K562 (cell line): ENCODE measurements at regions not wholly inside any gene's neighbourhood (a gene's known extent, or its start where the extent isn't known, plus 50 kb on each side); places are given as distances from the start of the nearest gene placed in this dataset.

ENCODE experiments used
- ATAC-seq: fragments of 200-7000 bp; cut with Tn5 transposase; 3 replicates; pipeline ENCODE4 v1.9.1; 2020; ENCODE audit warnings: moderate library complexity
- BruUV-seq: library from RNA; stranded (reverse); fragments of 400-500 nt; replicated peaks from 2 replicates; lab custom pipeline; 2021; lab: Mats Ljungman, UMichigan
- CTCF ChIA-PET: fragments of 300-600 bp; formaldehyde crosslinking; extraction: SDS; loops from one replicate; lab custom pipeline; 2021; ENCODE audit warnings: low intra/inter-chr PET ratio; lab: Yijun Ruan, JAX
- POLR2A ChIA-PET: fragments of 300-600, 350-650 bp; sonication (Branson Sonifier 250); formaldehyde crosslinking; extraction: SDS; loops from one replicate; lab custom pipeline; 2021; ENCODE audit warnings: antibody characterized with exemption, inconsistent platforms; lab: Yijun Ruan, JAX
- DNase-seq, 4 experiments: peaks; one replicate each; pipeline versions ENCODE4 v3.0.0 to v3.0.0-alpha.2; 2011 to 2018; ENCODE audit warnings: low spot score in 3 of 4, mixed read lengths in 3 of 4; ENCODE audit errors: extremely low read depth in 1 of 4
- FAIRE-seq: peaks from 2 replicates; lab custom pipeline; 2011; peaks lifted over from hg19 to GRCh38; lab: Jason Lieb, UNC
- H2AFZ ChIP-seq: 2 replicates; pipeline ENCODE4 v1.6.0; 2011; ENCODE audit warnings: low read depth, low read length, control low read depth, inconsistent platforms
- H3K27ac ChIP-seq: fragments of 200-600 bp; 3 replicates; pipeline ENCODE4 v1.8.0; 2011; ENCODE audit warnings: low read depth, mild to moderate bottlenecking, control low read depth, inconsistent platforms, low read length, moderate library complexity, mixed read lengths; ENCODE audit errors: extremely low read depth
- H3K27me3 ChIP-seq, 2 experiments: fragments of 300-600 bp in 1 of 2; 2 replicates in 1 of 2; 3 replicates in 1 of 2; pipeline versions ENCODE4 v1.6.0 to v1.8.0; 2011; ENCODE audit warnings: inconsistent platforms in 2 of 2, low read length in 2 of 2, mild to moderate bottlenecking in 1 of 2, mixed read lengths in 1 of 2, moderate library complexity in 1 of 2; ENCODE audit not compliant: control insufficient read depth in 2 of 2, insufficient read depth in 2 of 2
- H3K36me3 ChIP-seq: fragments of 300-600 bp; 3 replicates; pipeline ENCODE4 v1.8.0; 2011; ENCODE audit warnings: mild to moderate bottlenecking, low read length, inconsistent platforms; ENCODE audit not compliant: control insufficient read depth, insufficient read depth
- H3K4me1 ChIP-seq, 2 experiments: fragments of 200-600 bp in 1 of 2; replicated peaks in 1 of 2; 2 replicates in 1 of 2; 3 replicates in 1 of 2; pipeline versions ENCODE4 v1.5.1 to v1.8.0; 2011; ENCODE audit warnings: inconsistent platforms in 2 of 2, low read length in 2 of 2, mild to moderate bottlenecking in 1 of 2, mixed read lengths in 1 of 2, moderate library complexity in 1 of 2; ENCODE audit not compliant: control insufficient read depth in 2 of 2, insufficient read depth in 2 of 2
- H3K4me2 ChIP-seq: 2 replicates; pipeline ENCODE4 v1.6.1; 2011; ENCODE audit warnings: low read length, control low read depth, inconsistent platforms, mixed read lengths; ENCODE audit not compliant: insufficient read depth
- H3K4me3 ChIP-seq: fragments of 200-600 bp; sonication (generic), shearing (Covaris generic); 2 replicates; pipeline ENCODE4 v1.5.1; 2016; ENCODE audit warnings: control low read depth, inconsistent platforms
- H3K79me2 ChIP-seq: fragments of 200-600 bp; 3 replicates; pipeline ENCODE4 v1.8.0; 2011; ENCODE audit warnings: low read length, inconsistent platforms; ENCODE audit not compliant: control insufficient read depth, insufficient read depth
- H3K9ac ChIP-seq, 2 experiments: 2 replicates each; pipeline versions ENCODE4 v1.6.0 to v1.6.1; 2011; ENCODE audit warnings: low read depth in 2 of 2, low read length in 2 of 2, control low read depth in 1 of 2, inconsistent platforms in 1 of 2, mild to moderate bottlenecking in 1 of 2, mixed read lengths in 1 of 2; ENCODE audit not compliant: insufficient read depth in 1 of 2
- H3K9me1 ChIP-seq: one replicate; pipeline ENCODE4 v1.6.0; 2011; ENCODE audit warnings: inconsistent platforms, mild to moderate bottlenecking, low read length, moderate library complexity; ENCODE audit not compliant: control insufficient read depth, insufficient read depth
- H3K9me3 ChIP-seq: replicated peaks from 2 replicates; pipeline ENCODE4 v1.5.1; 2011; ENCODE audit warnings: low read depth, low read length, inconsistent platforms; ENCODE audit not compliant: control insufficient read depth, insufficient read depth
- H4K20me1 ChIP-seq: replicated peaks from 2 replicates; pipeline ENCODE4 v1.6.1; 2011; ENCODE audit warnings: low read length, inconsistent platforms, mixed read lengths; ENCODE audit not compliant: control insufficient read depth, insufficient read depth
- ERF ChIP-seq: fragments of 450-650 bp; formaldehyde crosslinking; IDR thresholded peaks from 2 replicates; pipeline ENCODE4 v1.4.0; 2020; ENCODE audit warnings: mild to moderate bottlenecking, mixed read lengths
- FOXM1 ChIP-seq, 2 experiments: fragments of 450-650 bp in 1 of 2; sonication (generic) in 1 of 2; formaldehyde crosslinking in 1 of 2; IDR thresholded peaks; 2 replicates each; pipeline versions ENCODE4 v1.6.1 to v1.9.0; 2017 to 2022; ENCODE audit warnings: low read depth in 2 of 2, mild to moderate bottlenecking in 2 of 2, missing genetic modification reagents in 1 of 2, moderate library complexity in 1 of 2
- MXI1 ChIP-seq: IDR thresholded peaks from 2 replicates; pipeline ENCODE4 v1.6.1; 2011; ENCODE audit warnings: low read depth, mild to moderate bottlenecking, improper control_type of control experiment, low read length
- NCOA4 ChIP-seq: fragments of 450-650 bp; IDR thresholded peaks from 2 replicates; pipeline ENCODE4 v1.6.1; 2018; ENCODE audit warnings: mild to moderate bottlenecking; ENCODE audit not compliant: partially characterized antibody
- POLR2AphosphoS5 ChIP-seq: IDR thresholded peaks from 2 replicates; pipeline ENCODE4 v1.6.1; 2011; ENCODE audit warnings: mild to moderate bottlenecking, low read depth, low read length, moderate library complexity; ENCODE audit not compliant: control insufficient read depth, insufficient read depth
- PYGO2 ChIP-seq: fragments of 450-650 bp; IDR thresholded peaks from 2 replicates; pipeline ENCODE4 v1.6.1; 2016; ENCODE audit warnings: mild to moderate bottlenecking, missing genetic modification characterization, moderate library complexity, missing compliant biosample characterization
- ZBTB12 ChIP-seq: fragments of 250-450 bp; sonication (Bioruptor Pico); IDR thresholded peaks from 2 replicates; pipeline ENCODE4 v1.4.0; 2020
- WGBS: fragments of 100-300 bp; shearing (Covaris generic); methylation state at CpG from one replicate; pipeline ENCODE4 v1.1.6; 2016; ENCODE audit warnings: low coverage, mixed read lengths; ENCODE audit not compliant: insufficient coverage; ENCODE audit errors: missing lambda C conversion rate; 5-methylcytosine and 5-hydroxymethylcytosine counted together
- in situ Hi-C: fragments of 300-500 bp; cut with MboI; formaldehyde crosslinking; loops from 4 replicates; pipeline ENCODE4 v1.15.0; 2018; ENCODE audit warnings: inconsistent platforms, mixed read lengths
- intact Hi-C: fragments of 100-400 bp; cut with micrococcal nuclease; formaldehyde crosslinking; loops from 2 replicates; pipeline ENCODE4 v1.14.2; 2022

GRCh38 chr7:54946764-54947163 is 72.1 kb upstream of the EGFR start:
- H3K9ac ChIP-seq, result no peak overlapping the region
- DNase-seq (no peak), FAIRE-seq (no peak), ATAC-seq (no peak)
- no peak overlapping the region for H3K4me2 ChIP-seq
- H3K36me3 ChIP-seq, result no peaks in the 10 kb centered on the region
- CTCF ChIA-PET, result no interaction called here
- H3K4me3 ChIP-seq, result no peak overlapping the region
- in situ Hi-C loops, result no loop called here
- H3K27me3 ChIP-seq, result no peaks in the 10 kb centered on the region
- POLR2A ChIA-PET, result no interaction called here
- TF ChIP-seq ERF (CRISPR knock-in tag), result no peak
- no peak for TF ChIP-seq FOXM1 (IDR thresholded peaks at IDR 0.05; ENCODE audit: low read depth)
- TF ChIP-seq FOXM1 (CRISPR knock-in tag; IDR thresholded peaks at IDR 0.05; ENCODE audit: low read depth), result no peak
- no peak for TF ChIP-seq POLR2AphosphoS5
- TF ChIP-seq MXI1, result no peak
- no peak for TF ChIP-seq NCOA4
- TF ChIP-seq ZBTB12, result no peak
- no peak for TF ChIP-seq PYGO2 (tag)
- no peak overlapping the region for H3K27ac ChIP-seq
- H3K79me2 ChIP-seq, result no peaks in the 10 kb centered on the region
- intact Hi-C loops, result no loop called here
- BruUV-seq, result no TSS peak
- no peaks in the 10 kb centered on the region for H4K20me1 ChIP-seq
- H2AFZ ChIP-seq, result no peak overlapping the region
- no peaks in the 10 kb centered on the region for H3K4me1 ChIP-seq
- H3K9me1 ChIP-seq, result no peaks in the 10 kb centered on the region
- 0% methylated on average over 3 of the region's 3 CpGs for WGBS
- no peaks in the 10 kb centered on the region for H3K9me3 ChIP-seq
